DMS153 (cell line): ENCODE measurements at regions not wholly inside any gene's neighbourhood (a gene's known extent, or its start where the extent isn't known, plus 50 kb on each side); places are given as distances from the start of the nearest gene placed in this dataset.

Experiments used
- DNase-seq: peaks from one replicate; lab custom pipeline; 2025; lab: John Stamatoyannopoulos, UW

DNA sequence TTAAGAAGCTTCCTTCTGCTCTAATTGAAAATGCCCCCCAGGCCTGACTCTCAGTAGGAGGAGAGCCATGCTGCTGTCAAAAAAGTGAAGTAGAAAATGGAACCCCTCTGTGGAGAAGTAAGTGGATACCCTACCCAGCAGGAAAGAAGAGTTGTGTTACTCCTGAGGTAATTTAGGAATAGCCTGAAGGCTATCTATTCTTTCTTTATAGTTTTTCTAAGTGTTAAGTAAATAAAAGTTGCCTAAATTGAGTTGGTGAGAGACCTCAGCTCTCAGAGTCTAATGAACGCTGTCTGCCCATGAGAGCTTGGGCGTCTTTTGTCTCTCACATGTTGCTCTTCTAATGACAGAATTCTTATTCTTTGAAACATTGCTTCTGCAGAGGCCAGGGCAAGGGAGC, 116.2 kb downstream of the NSUN3 start:
- no peak for DNase-seq

DNA sequence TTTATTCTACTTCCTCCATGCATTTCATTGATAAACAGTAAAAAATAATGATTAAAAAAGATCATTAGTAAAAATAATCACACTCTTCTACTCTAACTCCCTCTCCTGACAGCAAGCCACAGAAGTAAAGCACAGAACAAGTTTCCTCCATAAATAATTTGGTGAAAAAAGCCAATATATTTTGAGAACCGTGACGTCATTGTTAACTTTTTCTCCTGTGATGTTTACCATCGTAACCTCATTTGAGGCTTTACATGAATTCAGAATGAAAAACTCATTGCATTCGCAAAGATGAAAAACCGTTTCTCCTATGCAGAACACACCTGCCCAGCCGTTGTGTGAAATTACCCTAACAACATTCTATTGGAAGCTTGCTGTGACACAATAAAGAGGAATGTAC, 120.7 kb downstream of the NSUN3 start:
- no peak for DNase-seq

DNA sequence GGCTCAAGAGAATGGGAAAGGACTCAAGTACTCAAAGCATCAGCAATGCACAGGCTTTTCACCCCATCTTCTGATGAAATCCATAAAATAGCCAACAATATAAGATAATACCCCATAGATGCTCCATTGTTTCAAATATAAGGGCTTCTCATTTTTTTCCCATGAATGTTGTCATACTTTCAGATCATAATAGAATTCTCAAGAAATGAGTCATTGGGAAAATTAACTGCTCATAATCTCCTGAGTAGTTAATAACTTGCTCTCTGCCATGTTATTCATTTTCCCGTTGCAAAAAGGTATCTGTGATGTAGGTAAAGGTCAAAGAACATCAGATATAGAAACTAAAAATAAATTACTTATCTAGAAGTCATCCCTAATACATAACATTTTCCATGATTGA, 121.9 kb downstream of the NSUN3 start:
- DNase-seq, result no peak

DNA sequence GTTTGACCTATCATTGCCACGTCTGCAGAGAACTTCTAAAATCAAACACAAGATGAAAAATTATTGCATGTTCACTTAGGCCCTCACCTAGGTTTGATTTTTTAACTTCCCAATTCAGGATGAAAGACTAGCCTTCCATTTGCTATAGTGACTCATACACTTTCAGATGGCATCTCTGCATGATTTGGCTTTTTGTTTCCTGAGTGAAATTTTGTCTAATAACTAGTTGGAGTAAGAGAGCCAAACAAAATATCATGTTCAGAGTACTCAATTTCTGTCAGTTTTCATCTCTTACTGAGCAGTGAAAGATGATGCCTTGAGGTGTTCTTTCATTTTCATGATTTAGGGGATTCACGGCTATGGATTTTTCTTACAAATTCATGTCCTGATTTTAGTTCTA, 122.9 kb downstream of the NSUN3 start:
- DNase-seq, result no peak

DNA sequence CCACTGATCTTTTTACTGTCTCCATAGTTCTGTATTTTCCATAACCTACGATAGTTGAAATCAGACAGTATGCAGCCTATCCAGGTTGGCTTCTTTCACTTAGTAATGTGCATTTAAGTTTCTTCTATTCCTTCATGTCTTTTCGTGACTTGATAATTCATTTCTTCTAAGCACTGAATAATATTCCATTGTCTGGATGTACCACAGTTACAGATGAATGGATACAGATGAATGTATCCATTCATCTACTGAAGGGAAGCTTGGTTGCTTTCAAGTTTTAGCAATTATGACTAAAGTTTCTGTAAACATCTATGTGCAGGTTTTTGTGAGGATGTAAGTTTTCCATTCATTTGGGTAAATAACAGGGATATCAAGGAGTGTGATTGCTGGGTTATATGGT, 124.8 kb downstream of the NSUN3 start:
- no peak for DNase-seq

DNA sequence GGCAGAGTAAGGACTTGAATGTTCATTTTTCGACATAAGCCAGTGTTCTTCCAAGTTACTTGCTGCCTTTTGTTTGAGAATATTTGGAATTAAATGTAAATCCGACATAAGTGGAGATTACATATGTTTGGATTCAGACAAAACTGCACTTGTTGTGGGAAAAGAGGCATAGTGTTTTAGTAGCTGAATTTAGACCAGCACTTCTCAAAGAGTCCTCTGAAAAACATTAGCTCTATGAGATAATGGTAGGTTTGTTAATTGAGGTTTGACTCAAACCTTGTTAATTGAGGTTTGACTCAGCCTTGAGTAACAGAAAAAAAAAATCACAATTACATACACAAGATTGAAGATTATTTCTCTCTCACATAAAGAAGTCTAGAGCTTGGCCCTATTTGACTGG, 132.5 kb downstream of the NSUN3 start:
- DNase-seq, result no peak

DNA sequence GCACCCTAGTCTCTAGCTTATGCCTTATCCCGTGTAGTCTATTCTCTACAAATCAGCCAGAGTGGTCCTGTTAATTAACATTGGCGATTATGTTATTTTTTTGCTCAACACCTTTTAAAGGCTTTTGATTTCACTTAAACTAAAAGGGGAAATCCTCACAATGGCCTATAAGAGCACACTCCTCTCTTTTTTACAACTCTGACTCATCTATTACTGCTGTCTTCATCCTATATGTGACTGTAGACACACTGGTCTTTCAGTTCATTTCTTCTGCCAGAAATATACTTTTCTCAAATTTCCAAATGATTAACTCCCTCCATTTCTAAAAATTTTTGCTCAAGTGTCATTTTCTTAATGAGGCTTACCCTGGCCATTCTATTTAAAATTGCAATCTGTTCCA, 143.4 kb downstream of the NSUN3 start:
- no peak for DNase-seq

DNA sequence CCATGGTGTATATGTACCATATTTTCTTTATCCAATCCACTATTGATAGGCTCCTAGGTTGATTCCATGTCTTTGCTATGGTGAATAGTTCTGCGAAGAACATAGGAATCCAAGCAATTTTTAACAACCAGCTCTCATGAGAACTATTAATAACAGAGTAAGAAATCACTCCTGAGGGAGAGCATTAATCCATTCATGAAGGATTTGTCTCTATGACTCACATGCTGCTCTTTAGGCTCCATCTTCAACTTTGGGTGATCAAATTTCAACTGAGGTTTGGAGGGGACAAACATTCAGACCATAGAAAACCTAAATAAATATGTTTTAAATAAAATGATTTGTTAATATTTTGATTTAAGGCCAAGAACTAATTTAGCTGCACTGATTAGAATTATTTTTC, 147.4 kb downstream of the NSUN3 start:
- no peak for DNase-seq

DNA sequence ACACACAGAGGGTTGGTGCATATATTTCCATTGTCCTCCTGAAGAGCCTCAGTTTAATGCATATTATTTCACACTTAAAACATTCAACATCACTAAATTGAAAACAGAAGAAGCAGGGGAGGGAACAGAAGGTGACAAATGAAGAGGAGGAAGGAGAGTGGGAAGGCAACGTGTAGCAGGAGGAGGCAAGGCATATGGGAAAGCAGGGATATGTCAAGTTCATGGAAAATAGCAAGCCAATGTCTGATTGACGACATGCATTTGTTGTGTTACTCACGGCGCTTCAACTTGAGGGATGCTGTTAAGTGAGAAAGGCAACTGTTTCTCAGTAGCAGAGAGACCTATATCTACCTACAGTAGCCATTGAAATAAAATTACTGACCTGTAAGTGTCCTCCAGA, 154.5 kb downstream of the NSUN3 start:
- no peak for DNase-seq

DNA sequence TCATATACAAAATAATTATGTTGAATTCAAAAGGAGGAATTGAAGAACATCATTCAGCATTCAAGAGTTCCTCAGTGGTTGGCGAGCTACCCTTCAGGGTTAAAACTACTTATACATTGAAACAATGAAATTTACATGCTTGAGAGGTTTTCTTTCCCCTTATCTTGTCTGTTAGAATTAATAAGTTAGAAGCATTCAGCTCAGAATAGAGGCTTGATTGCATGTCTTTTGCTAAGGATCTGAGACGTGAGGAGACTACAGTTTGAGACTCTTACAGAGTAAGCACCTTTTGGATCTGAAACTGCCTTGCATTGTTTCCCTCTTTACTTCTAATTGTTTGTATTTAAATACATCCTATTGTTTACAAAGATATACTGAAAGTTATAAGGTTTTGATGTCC, 157.6 kb downstream of the NSUN3 start:
- DNase-seq, result no peak

DNA sequence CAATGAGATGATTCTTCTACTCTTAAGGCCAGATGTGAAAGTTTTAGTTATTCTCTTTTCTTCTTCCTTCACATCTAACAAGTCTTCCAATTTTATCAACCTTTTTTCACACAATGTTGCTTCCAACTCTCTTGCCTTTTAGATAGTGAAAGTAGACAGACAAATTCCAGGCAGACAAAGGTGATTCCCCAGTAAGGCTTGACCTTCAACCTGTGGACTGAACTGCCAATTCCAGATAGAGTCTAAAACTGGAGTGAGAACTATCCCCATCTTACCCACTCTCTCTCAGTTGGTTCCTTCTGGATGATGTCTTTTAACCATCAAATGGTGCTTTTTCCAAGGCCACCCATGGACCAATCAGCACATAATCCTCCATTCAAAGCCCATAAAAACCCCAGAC, 159.0 kb downstream of the NSUN3 start:
- DNase-seq, result no peak

DNA sequence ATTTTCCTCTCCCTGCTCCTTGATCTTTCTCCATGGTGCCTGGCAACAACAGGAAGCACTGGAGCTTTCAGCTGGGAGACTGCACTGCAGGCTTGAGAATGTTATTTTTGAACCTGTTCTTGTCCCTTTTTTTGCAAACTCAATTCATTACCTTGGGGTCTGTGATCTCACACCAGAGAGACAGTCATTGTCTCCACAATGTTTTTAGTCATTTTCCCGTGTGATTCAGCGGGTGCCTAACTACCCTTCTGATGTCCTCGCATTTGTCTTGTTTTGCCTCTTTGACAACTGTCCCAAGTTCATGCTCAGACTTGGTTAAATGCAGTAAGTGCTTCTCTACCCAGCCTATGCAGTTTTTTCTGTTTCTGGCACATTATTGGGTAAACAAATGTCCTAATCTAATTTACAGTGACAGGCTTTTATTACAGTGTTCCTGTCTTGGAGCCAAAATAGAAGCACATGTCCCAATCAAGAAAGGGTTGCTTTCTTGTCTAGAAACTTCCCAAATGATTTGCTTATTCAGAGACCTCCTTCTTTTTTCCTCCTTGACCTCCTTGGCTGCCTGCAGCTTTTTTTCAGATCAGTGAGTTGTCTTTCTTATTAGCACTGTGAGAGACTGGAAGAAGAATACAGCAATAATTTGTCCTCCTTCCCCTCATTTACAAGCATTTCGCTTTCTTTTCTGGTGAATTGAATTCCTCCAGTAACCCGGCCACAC, 162.4 kb downstream of the NSUN3 start:
- DNase-seq, result no peak

DNA sequence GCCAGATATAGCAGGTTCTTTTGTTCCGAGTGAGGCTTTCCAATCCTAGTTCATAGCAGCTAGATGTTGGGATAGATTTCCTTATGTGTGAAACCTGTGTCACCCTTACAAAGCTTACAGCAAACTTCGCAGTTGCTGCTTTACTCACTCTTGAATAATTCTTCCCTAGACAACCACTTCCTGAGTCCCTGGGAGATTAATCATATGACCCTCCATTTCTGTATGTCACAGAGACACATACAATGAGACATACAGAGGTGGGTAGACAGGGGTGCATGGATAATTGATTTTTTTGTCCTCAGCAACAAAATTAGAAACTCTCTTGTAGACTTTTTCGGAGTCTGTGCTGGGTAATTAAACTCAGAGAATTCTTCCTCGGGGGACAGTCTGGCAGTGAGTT, 163.2 kb downstream of the NSUN3 start:
- no peak for DNase-seq

DNA sequence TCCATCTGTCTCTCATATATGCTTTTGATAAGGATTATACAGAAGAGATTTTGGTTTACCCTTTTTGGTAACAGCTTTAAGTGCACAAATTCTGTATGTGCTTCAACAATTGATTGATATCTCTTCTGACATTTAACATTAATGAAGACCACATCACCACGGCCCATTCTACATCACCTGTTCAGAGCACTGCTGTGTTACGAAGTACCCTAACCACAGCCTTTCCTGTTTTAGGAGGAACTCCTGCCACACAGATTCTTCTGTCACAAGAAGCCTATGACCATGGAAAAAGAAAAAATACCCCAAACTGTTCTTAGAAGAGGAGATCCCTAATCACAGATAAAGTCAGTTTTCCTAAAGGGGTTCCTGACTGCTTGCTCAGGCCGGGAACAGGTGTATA, 170.1 kb downstream of the NSUN3 start:
- no peak for DNase-seq

DNA sequence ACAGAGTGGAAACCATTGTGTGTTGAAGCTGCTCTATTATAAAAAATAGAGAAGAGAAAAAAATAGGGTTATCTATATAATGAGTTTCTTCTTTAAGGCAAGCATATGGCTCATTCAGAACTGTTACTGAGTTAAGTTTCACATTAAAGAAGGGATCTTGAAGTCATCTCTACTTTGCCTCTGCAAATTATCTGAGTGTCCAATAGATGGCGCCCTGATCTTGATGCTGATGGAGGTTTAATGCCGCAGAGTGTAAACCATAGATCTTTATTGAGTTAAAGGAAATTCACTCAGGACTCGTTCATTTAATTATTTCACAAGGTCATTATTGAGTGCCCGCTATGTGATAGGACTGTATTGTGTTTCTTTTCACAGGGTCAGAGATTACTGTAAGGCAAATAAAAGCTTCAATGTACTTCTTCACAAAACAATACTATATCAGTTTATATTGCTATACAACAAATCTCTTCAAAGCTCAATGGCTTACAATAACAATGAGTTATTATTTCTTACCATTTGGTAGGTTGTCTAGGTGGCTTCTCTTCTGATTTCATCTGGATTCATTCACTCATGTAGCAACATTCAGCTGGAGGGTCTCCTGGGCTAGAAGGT, 171.4 kb downstream of the NSUN3 start:
- no peak for DNase-seq

DNA sequence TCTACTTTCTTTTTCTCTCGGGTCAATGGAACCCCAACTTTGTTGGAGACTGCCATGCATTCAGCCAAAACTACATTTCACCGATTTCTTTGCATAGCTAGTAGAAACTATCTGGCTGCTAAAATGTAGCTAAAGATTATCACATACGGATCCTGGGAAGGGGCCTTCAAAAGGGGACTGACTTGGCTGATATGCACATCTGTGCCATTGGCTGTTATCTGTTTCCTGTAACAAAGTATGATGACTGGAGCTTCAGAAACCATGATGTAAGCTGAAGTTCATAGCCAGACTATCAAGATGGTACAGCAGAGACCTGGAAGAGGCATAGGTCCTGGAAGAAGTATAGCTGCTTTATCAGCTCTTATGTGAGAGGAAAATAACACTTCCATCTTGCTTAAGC, 179.1 kb downstream of the NSUN3 start:
- no peak for DNase-seq

DNA sequence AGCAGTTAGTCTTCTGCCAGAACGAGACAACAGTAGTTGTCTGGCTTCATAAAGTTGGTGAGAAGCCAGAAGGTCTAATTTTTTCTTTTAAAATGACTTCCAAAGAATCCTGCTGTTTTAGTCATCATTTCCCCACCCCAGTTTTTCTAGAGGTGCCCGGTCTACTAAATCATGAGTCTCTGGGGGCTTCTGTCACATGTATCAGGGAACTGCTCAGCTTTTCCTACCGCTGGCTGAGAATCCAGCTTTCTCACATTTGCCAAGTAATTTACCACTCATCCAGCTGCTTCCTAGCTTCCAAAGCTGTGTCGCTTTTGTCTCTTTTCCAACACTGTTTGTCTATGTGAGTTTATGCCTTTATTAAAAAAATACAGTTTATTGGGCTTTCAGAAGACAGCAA, 183.3 kb downstream of the NSUN3 start:
- DNase-seq, result no peak

DNA sequence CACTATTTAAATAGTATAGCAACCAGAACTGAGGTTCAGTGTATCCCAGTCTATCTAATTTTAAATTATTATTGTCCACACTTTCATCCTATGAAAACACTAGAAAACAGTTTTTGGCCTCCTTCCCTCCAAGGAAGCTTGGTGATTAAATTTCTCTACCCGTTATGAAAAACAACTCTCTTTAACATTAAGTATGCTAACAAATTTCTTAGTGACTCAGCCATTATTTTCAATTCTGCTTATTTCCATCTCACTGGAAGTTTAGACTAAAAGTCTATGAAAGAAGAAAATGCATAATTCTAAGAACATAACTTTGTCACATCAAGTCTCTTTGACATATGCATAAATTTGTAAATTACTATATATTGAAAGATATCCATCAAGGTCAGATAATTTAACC, 185.2 kb downstream of the NSUN3 start:
- DNase-seq, result no peak

DNA sequence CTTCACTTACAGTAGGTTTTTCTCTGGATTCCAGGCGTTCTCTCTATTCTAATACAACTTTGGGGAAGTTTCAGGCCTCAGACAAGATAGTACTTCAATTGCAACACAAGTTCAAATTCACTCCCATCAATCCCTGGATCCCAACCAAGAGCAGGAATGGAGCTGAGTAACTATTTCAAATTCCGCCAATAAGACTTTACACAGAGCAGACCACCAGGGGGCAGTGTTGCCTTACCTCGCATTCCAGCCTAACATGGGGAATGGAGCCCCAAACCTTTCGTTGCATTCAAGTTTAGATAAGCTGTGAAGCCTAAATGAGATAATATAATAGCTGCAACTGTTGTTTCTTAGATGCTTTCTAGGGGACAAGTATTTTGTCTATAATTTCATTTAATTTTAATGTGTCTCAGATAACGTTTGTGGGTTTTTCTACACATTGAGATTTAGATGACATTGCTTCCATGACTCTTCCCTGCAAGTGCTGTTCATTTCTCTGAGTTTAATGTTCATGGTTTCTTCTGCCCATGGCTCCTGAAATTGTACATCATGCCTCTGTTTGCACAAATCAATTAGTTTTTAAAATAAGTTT, 186.7 kb downstream of the NSUN3 start:
- no peak for DNase-seq

DNA sequence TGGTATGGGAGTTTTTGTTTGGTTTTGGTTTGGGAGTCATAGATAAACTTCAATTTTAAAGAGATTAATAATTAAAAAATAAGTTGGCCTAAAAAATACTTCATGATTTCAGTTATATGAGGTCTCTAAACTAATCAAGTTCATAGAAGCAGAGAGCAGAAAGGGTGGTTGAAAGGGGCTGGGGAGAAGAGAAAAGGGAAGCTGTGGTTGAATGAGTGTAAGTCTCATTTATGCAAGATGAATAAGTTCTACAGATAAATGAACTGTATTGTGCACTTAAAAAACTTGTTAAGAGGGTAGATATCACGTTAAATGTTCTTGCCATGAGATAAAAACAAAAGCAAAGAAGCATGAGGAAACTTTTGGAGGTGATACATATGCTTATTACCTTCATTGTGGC, 188.7 kb downstream of the NSUN3 start:
- DNase-seq, result no peak

DNA sequence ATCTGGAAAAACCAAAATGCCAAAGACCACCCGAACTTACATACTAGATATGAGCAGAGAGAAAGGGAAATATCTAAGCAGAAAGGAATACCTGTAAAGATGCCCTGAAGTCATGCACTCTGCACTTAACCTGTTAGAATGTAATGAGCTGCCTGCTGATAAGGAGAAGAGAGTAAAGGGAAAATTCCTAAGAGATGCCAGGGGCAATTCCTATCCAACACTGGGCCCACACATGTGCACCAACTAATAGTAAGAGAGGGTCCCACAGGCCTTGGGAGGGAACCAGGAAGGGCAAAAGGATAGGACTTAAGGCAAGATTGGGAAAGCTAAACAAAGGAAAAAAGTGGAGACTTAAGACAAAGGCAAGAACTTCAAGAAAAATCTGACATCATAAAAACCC, 189.5 kb downstream of the NSUN3 start:
- no peak for DNase-seq

DNA sequence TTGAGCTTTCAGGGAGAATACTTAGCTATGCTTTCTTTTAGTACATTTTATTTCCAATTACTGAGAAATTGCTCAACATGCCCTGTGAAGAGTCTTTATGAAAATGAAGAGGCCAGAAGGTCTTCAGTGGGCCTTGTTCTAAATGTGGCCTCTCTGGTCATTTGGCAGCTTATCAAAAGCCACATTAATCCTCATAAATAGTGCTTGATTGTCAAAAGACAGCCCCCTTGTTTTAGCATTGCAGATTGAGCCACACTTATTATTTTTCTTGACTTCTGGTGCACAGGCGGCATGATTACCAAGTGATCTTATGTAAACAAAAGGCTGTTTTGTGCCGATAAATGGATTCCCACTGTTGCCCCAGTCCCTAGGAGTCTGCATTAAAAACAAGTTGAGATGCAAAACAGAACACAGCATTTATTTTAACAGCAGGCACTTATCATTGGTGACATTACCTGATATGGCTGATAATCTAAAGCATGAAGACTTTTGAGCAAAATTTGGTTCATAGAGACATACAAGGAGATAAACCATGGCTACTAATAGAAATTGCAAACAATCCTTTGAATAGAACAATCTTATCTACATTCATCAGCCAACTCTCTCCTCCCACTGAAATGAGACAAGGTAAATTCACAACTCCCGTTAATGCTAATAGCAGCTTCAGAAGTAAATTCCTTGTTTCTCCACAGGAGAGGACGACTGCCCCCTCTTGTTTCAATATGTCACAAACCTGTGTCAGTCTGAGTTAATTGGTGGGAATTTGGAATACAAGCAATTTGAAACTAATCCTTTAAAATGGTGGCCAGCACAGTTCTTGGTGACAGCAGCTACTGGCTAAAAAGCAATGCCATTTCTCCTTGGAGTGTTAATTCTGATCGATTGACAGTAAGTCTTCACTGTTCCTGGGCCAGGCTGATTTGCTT, 194.3 kb downstream of the NSUN3 start:
- no peak for DNase-seq

DNA sequence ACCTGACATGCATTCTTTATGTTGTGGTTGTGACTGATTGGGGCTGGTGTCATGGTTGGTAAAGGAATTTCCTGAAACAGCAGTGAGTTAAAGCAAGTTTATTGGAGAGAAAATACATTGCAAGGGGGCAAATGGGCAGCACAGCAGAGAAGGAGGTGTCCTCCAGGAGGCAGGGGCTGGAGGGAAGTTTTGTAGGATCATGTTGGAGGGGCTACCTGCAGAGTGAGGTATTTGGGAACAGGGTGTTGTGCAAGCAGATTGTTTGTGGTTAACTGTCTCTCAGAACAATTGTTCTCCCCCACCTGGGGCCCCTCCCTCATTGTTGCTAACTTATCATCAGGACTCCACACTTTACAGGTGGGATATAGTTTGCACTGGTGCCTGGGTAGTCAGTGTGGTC, 196.0 kb downstream of the NSUN3 start:
- no peak for DNase-seq
